K562 (cell line): ENCODE measurements at regions not wholly inside any gene's neighbourhood (a gene's known extent, or its start where the extent isn't known, plus 50 kb on each side); places are given as distances from the start of the nearest gene placed in this dataset.

Experiments used
- ATAC-seq: fragments of 200-7000 bp; cut with Tn5 transposase; 3 replicates; pipeline ENCODE4 v1.9.1; 2020; ENCODE audit warnings: moderate library complexity
- BruUV-seq: library from RNA; stranded (reverse); fragments of 400-500 nt; replicated peaks from 2 replicates; lab custom pipeline; 2021; lab: Mats Ljungman, UMichigan
- CTCF ChIA-PET: fragments of 300-600 bp; formaldehyde crosslinking; extraction: SDS; loops from one replicate; lab custom pipeline; 2021; ENCODE audit warnings: low intra/inter-chr PET ratio; lab: Yijun Ruan, JAX
- POLR2A ChIA-PET: fragments of 300-600, 350-650 bp; sonication (Branson Sonifier 250); formaldehyde crosslinking; extraction: SDS; loops from one replicate; lab custom pipeline; 2021; ENCODE audit warnings: antibody characterized with exemption, inconsistent platforms; lab: Yijun Ruan, JAX
- DNase-seq, 4 experiments: peaks; one replicate each; pipeline versions ENCODE4 v3.0.0 to v3.0.0-alpha.2; 2011 to 2018; ENCODE audit warnings: low spot score in 3 of 4, mixed read lengths in 3 of 4; ENCODE audit errors: extremely low read depth in 1 of 4
- FAIRE-seq: peaks from 2 replicates; lab custom pipeline; 2011; peaks lifted over from hg19 to GRCh38; lab: Jason Lieb, UNC
- H2AFZ ChIP-seq: 2 replicates; pipeline ENCODE4 v1.6.0; 2011; ENCODE audit warnings: low read depth, low read length, control low read depth, inconsistent platforms
- H3K27ac ChIP-seq: fragments of 200-600 bp; 3 replicates; pipeline ENCODE4 v1.8.0; 2011; ENCODE audit warnings: low read depth, mild to moderate bottlenecking, control low read depth, inconsistent platforms, low read length, moderate library complexity, mixed read lengths; ENCODE audit errors: extremely low read depth
- H3K27me3 ChIP-seq, 2 experiments: fragments of 300-600 bp in 1 of 2; 2 replicates in 1 of 2; 3 replicates in 1 of 2; pipeline versions ENCODE4 v1.6.0 to v1.8.0; 2011; ENCODE audit warnings: inconsistent platforms in 2 of 2, low read length in 2 of 2, mild to moderate bottlenecking in 1 of 2, mixed read lengths in 1 of 2, moderate library complexity in 1 of 2; ENCODE audit not compliant: control insufficient read depth in 2 of 2, insufficient read depth in 2 of 2
- H3K36me3 ChIP-seq: fragments of 300-600 bp; 3 replicates; pipeline ENCODE4 v1.8.0; 2011; ENCODE audit warnings: mild to moderate bottlenecking, low read length, inconsistent platforms; ENCODE audit not compliant: control insufficient read depth, insufficient read depth
- H3K4me1 ChIP-seq, 2 experiments: fragments of 200-600 bp in 1 of 2; replicated peaks in 1 of 2; 2 replicates in 1 of 2; 3 replicates in 1 of 2; pipeline versions ENCODE4 v1.5.1 to v1.8.0; 2011; ENCODE audit warnings: inconsistent platforms in 2 of 2, low read length in 2 of 2, mild to moderate bottlenecking in 1 of 2, mixed read lengths in 1 of 2, moderate library complexity in 1 of 2; ENCODE audit not compliant: control insufficient read depth in 2 of 2, insufficient read depth in 2 of 2
- H3K4me2 ChIP-seq: 2 replicates; pipeline ENCODE4 v1.6.1; 2011; ENCODE audit warnings: low read length, control low read depth, inconsistent platforms, mixed read lengths; ENCODE audit not compliant: insufficient read depth
- H3K4me3 ChIP-seq: fragments of 200-600 bp; sonication (generic), shearing (Covaris generic); 2 replicates; pipeline ENCODE4 v1.5.1; 2016; ENCODE audit warnings: control low read depth, inconsistent platforms
- H3K79me2 ChIP-seq: fragments of 200-600 bp; 3 replicates; pipeline ENCODE4 v1.8.0; 2011; ENCODE audit warnings: low read length, inconsistent platforms; ENCODE audit not compliant: control insufficient read depth, insufficient read depth
- H3K9ac ChIP-seq, 2 experiments: 2 replicates each; pipeline versions ENCODE4 v1.6.0 to v1.6.1; 2011; ENCODE audit warnings: low read depth in 2 of 2, low read length in 2 of 2, control low read depth in 1 of 2, inconsistent platforms in 1 of 2, mild to moderate bottlenecking in 1 of 2, mixed read lengths in 1 of 2; ENCODE audit not compliant: insufficient read depth in 1 of 2
- H3K9me1 ChIP-seq: one replicate; pipeline ENCODE4 v1.6.0; 2011; ENCODE audit warnings: inconsistent platforms, mild to moderate bottlenecking, low read length, moderate library complexity; ENCODE audit not compliant: control insufficient read depth, insufficient read depth
- H3K9me3 ChIP-seq: replicated peaks from 2 replicates; pipeline ENCODE4 v1.5.1; 2011; ENCODE audit warnings: low read depth, low read length, inconsistent platforms; ENCODE audit not compliant: control insufficient read depth, insufficient read depth
- H4K20me1 ChIP-seq: replicated peaks from 2 replicates; pipeline ENCODE4 v1.6.1; 2011; ENCODE audit warnings: low read length, inconsistent platforms, mixed read lengths; ENCODE audit not compliant: control insufficient read depth, insufficient read depth
- DACH1 ChIP-seq: fragments of 450-650 bp; IDR thresholded peaks from 2 replicates; pipeline ENCODE4 v1.6.1; 2018; ENCODE audit not compliant: partially characterized antibody
- FOSL1 ChIP-seq: fragments of 200-800 bp; sonication (Bioruptor generic); conservative IDR thresholded peaks from 2 replicates; pipeline ENCODE4 v1.6.1; 2016; ENCODE audit warnings: missing genetic modification characterization, missing compliant biosample characterization
- KDM5B ChIP-seq: fragments of 200-600 bp; sonication (generic); IDR thresholded peaks from 2 replicates; pipeline ENCODE4 v1.6.1; 2012; ENCODE audit warnings: low read depth, mild to moderate bottlenecking, moderate library complexity, low read length, control low read depth, inconsistent platforms; ENCODE audit not compliant: insufficient replicate concordance
- NFIX ChIP-seq: fragments of 250-450 bp; sonication (Bioruptor Pico); IDR thresholded peaks from 2 replicates; pipeline ENCODE4 v1.4.0; 2020; ENCODE audit warnings: low read depth, mild to moderate bottlenecking, moderate library complexity
- TARDBP ChIP-seq: fragments of 450-650 bp; IDR thresholded peaks from 2 replicates; pipeline ENCODE4 v1.6.1; 2016
- TOE1 ChIP-seq, 2 experiments: fragments of 450-650 bp in 1 of 2; sonication (generic) in 1 of 2; formaldehyde crosslinking in 1 of 2; IDR thresholded peaks; 2 replicates each; pipeline versions ENCODE4 v1.7.1 to v1.8.0; 2016 to 2022; ENCODE audit warnings: borderline replicate concordance in 2 of 2, mild to moderate bottlenecking in 2 of 2, antibody characterized with exemption in 1 of 2, inconsistent platforms in 1 of 2, low read depth in 1 of 2, missing genetic modification reagents in 1 of 2, moderate library complexity in 1 of 2
- XRCC5 ChIP-seq: fragments of 200-400 bp; formaldehyde crosslinking; IDR thresholded peaks from 2 replicates; pipeline ENCODE4 v1.6.1; 2017; ENCODE audit warnings: low read depth, mild to moderate bottlenecking, low read length
- ZNF444 ChIP-seq: fragments of 250-450 bp; sonication (Bioruptor Pico); IDR thresholded peaks from 2 replicates; pipeline ENCODE4 v1.4.0; 2020; ENCODE audit warnings: mild to moderate bottlenecking, moderate library complexity
- ZNF551 ChIP-seq: fragments of 250-450 bp; sonication (Bioruptor Pico); IDR thresholded peaks from 2 replicates; pipeline ENCODE4 v1.5.0; 2021; ENCODE audit warnings: mild to moderate bottlenecking, moderate library complexity
- WGBS: fragments of 100-300 bp; shearing (Covaris generic); methylation state at CpG from one replicate; pipeline ENCODE4 v1.1.6; 2016; ENCODE audit warnings: low coverage, mixed read lengths; ENCODE audit not compliant: insufficient coverage; ENCODE audit errors: missing lambda C conversion rate; 5-methylcytosine and 5-hydroxymethylcytosine counted together
- in situ Hi-C: fragments of 300-500 bp; cut with MboI; formaldehyde crosslinking; loops from 4 replicates; pipeline ENCODE4 v1.15.0; 2018; ENCODE audit warnings: inconsistent platforms, mixed read lengths
- intact Hi-C: fragments of 100-400 bp; cut with micrococcal nuclease; formaldehyde crosslinking; loops from 2 replicates; pipeline ENCODE4 v1.14.2; 2022
- TF ChIP-seq, protein P1 (sequence below), 2 experiments: fragments of 200-800 bp in 1 of 2; sonication (Bioruptor generic) in 1 of 2; sonication (generic) in 1 of 2; formaldehyde crosslinking in 1 of 2; IDR thresholded peaks in 1 of 2; conservative IDR thresholded peaks in 1 of 2; 2 replicates each; pipeline versions ENCODE4 v1.5.0 to v1.6.1; 2016 to 2020; ENCODE audit warnings: missing compliant biosample characterization in 1 of 2, missing genetic modification characterization in 1 of 2, missing genetic modification reagents in 1 of 2
- TF ChIP-seq, protein P2 (sequence below): fragments of 250-450 bp; sonication (Bioruptor Pico); IDR thresholded peaks from 2 replicates; pipeline ENCODE4 v1.5.0; 2021; ENCODE audit warnings: mild to moderate bottlenecking, borderline replicate concordance
- TF ChIP-seq, protein P3 (sequence below): fragments of 250-450 bp; sonication (Bioruptor Pico); IDR thresholded peaks from 2 replicates; pipeline ENCODE4 v1.4.0; 2020; ENCODE audit warnings: mild to moderate bottlenecking, moderate library complexity
- TF ChIP-seq, protein P4 (sequence below): fragments of 450-650 bp; IDR thresholded peaks from 2 replicates; pipeline ENCODE4 v1.6.1; 2017; ENCODE audit warnings: mild to moderate bottlenecking, moderate library complexity

DNA sequence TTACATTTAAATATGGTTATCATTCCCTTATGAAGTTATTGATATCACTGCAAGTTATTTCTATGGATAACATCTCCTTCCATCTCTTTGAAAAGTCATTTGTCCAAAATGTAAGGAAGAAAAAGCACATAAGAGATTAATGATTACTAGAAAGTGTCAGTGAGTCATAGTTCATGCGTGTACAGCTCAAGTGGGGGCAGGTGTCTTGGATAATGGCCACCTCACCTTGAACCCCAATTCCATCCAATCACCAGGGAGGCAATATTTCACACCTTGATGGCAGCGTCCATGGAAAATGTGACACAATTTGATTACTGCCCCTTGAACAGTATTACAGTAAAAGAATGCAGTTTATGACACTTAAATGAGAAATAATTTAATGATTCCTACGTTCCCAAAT lies 358.3 kb upstream of the SOX9 start:
- H3K4me3 ChIP-seq, result no peak overlapping the region
- WGBS, result 2% methylated on average over 3 of the region's 3 CpGs
- no peak for ATAC-seq
- no peak for DNase-seq
- H3K27ac ChIP-seq, result no peak overlapping the region
- H3K4me2 ChIP-seq, result no peak overlapping the region
- BruUV-seq, result no TSS peak
- no peak for FAIRE-seq
- intact Hi-C loops, result no loop called here
- H3K9ac ChIP-seq, result no peak overlapping the region
- no peaks in the 10 kb centered on the region for H3K4me1 ChIP-seq
- H3K9me1 ChIP-seq, result no peaks in the 10 kb centered on the region
- POLR2A ChIA-PET, result no interaction called here
- CTCF ChIA-PET, result no interaction called here
- no peaks in the 10 kb centered on the region for H3K36me3 ChIP-seq
- no peaks in the 10 kb centered on the region for H3K27me3 ChIP-seq
- no peaks in the 10 kb centered on the region for H4K20me1 ChIP-seq
- in situ Hi-C loops, result no loop called here
- no peaks in the 10 kb centered on the region for H3K9me3 ChIP-seq
- H3K79me2 ChIP-seq, result no peaks in the 10 kb centered on the region
- H2AFZ ChIP-seq, result no peak overlapping the region
- TF ChIP-seq NFIX (no peak), KDM5B (no peak), FOSL1 (tag) (no peak), XRCC5 (no peak), ZNF444 (CRISPR knock-in tag) (no peak), TARDBP (no peak), TOE1 (IDR thresholded peaks at IDR 0.05; ENCODE audit: borderline replicate concordance) (no peak), TOE1 (CRISPR knock-in tag; IDR thresholded peaks at IDR 0.05; ENCODE audit: borderline replicate concordance, low read depth) (no peak), ZNF551 (CRISPR knock-in tag) (no peak), DACH1 (no peak)
- TF ChIP-seq, protein P1, sequence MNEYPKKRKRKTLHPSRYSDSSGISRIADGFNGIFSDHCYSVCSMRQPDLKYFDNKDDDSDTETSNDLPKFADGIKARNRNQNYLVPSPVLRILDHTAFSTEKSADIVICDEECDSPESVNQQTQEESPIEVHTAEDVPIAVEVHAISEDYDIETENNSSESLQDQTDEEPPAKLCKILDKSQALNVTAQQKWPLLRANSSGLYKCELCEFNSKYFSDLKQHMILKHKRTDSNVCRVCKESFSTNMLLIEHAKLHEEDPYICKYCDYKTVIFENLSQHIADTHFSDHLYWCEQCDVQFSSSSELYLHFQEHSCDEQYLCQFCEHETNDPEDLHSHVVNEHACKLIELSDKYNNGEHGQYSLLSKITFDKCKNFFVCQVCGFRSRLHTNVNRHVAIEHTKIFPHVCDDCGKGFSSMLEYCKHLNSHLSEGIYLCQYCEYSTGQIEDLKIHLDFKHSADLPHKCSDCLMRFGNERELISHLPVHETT (CRISPR knock-in tag; conservative IDR thresholded peaks at IDR 0.05 in 1 of 2, IDR thresholded peaks at IDR 0.05 in 1 of 2), result no peak
- TF ChIP-seq, protein P2, sequence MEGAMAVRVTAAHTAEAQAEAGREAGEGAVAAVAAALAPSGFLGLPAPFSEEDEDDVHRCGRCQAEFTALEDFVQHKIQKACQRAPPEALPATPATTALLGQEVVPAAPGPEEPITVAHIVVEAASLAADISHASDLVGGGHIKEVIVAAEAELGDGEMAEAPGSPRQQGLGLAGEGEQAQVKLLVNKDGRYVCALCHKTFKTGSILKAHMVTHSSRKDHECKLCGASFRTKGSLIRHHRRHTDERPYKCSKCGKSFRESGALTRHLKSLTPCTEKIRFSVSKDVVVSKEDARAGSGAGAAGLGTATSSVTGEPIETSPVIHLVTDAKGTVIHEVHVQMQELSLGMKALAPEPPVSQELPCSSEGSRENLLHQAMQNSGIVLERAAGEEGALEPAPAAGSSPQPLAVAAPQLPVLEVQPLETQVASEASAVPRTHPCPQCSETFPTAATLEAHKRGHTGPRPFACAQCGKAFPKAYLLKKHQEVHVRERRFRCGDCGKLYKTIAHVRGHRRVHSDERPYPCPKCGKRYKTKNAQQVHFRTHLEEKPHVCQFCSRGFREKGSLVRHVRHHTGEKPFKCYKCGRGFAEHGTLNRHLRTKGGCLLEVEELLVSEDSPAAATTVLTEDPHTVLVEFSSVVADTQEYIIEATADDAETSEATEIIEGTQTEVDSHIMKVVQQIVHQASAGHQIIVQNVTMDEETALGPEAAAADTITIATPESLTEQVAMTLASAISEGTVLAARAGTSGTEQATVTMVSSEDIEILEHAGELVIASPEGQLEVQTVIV (CRISPR knock-in tag), result no peak
- TF ChIP-seq, protein P3, sequence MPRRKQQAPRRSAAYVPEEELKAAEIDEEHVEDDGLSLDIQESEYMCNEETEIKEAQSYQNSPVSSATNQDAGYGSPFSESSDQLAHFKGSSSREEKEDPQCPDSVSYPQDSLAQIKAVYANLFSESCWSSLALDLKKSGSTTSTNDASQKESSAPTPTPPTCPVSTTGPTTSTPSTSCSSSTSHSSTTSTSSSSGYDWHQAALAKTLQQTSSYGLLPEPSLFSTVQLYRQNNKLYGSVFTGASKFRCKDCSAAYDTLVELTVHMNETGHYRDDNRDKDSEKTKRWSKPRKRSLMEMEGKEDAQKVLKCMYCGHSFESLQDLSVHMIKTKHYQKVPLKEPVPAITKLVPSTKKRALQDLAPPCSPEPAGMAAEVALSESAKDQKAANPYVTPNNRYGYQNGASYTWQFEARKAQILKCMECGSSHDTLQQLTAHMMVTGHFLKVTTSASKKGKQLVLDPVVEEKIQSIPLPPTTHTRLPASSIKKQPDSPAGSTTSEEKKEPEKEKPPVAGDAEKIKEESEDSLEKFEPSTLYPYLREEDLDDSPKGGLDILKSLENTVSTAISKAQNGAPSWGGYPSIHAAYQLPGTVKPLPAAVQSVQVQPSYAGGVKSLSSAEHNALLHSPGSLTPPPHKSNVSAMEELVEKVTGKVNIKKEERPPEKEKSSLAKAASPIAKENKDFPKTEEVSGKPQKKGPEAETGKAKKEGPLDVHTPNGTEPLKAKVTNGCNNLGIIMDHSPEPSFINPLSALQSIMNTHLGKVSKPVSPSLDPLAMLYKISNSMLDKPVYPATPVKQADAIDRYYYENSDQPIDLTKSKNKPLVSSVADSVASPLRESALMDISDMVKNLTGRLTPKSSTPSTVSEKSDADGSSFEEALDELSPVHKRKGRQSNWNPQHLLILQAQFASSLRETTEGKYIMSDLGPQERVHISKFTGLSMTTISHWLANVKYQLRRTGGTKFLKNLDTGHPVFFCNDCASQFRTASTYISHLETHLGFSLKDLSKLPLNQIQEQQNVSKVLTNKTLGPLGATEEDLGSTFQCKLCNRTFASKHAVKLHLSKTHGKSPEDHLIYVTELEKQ (CRISPR knock-in tag), result no peak
- TF ChIP-seq, protein P4, sequence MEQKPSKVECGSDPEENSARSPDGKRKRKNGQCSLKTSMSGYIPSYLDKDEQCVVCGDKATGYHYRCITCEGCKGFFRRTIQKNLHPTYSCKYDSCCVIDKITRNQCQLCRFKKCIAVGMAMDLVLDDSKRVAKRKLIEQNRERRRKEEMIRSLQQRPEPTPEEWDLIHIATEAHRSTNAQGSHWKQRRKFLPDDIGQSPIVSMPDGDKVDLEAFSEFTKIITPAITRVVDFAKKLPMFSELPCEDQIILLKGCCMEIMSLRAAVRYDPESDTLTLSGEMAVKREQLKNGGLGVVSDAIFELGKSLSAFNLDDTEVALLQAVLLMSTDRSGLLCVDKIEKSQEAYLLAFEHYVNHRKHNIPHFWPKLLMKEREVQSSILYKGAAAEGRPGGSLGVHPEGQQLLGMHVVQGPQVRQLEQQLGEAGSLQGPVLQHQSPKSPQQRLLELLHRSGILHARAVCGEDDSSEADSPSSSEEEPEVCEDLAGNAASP, result no peak
